K562 (cell line): ENCODE measurements at regions not wholly inside any gene's neighbourhood (a gene's known extent, or its start where the extent isn't known, plus 50 kb on each side); places are given as distances from the start of the nearest gene placed in this dataset.

ENCODE experiments used
- ATAC-seq: fragments of 200-7000 bp; cut with Tn5 transposase; 3 replicates; pipeline ENCODE4 v1.9.1; 2020; ENCODE audit warnings: moderate library complexity
- BruUV-seq: library from RNA; stranded (reverse); fragments of 400-500 nt; replicated peaks from 2 replicates; lab custom pipeline; 2021; lab: Mats Ljungman, UMichigan
- CTCF ChIA-PET: fragments of 300-600 bp; formaldehyde crosslinking; extraction: SDS; loops from one replicate; lab custom pipeline; 2021; ENCODE audit warnings: low intra/inter-chr PET ratio; lab: Yijun Ruan, JAX
- POLR2A ChIA-PET: fragments of 300-600, 350-650 bp; sonication (Branson Sonifier 250); formaldehyde crosslinking; extraction: SDS; loops from one replicate; lab custom pipeline; 2021; ENCODE audit warnings: antibody characterized with exemption, inconsistent platforms; lab: Yijun Ruan, JAX
- DNase-seq, 4 experiments: peaks; one replicate each; pipeline versions ENCODE4 v3.0.0 to v3.0.0-alpha.2; 2011 to 2018; ENCODE audit warnings: low spot score in 3 of 4, mixed read lengths in 3 of 4; ENCODE audit errors: extremely low read depth in 1 of 4
- FAIRE-seq: peaks from 2 replicates; lab custom pipeline; 2011; peaks lifted over from hg19 to GRCh38; lab: Jason Lieb, UNC
- H2AFZ ChIP-seq: 2 replicates; pipeline ENCODE4 v1.6.0; 2011; ENCODE audit warnings: low read depth, low read length, control low read depth, inconsistent platforms
- H3K27ac ChIP-seq: fragments of 200-600 bp; 3 replicates; pipeline ENCODE4 v1.8.0; 2011; ENCODE audit warnings: low read depth, mild to moderate bottlenecking, control low read depth, inconsistent platforms, low read length, moderate library complexity, mixed read lengths; ENCODE audit errors: extremely low read depth
- H3K27me3 ChIP-seq, 2 experiments: fragments of 300-600 bp in 1 of 2; 2 replicates in 1 of 2; 3 replicates in 1 of 2; pipeline versions ENCODE4 v1.6.0 to v1.8.0; 2011; ENCODE audit warnings: inconsistent platforms in 2 of 2, low read length in 2 of 2, mild to moderate bottlenecking in 1 of 2, mixed read lengths in 1 of 2, moderate library complexity in 1 of 2; ENCODE audit not compliant: control insufficient read depth in 2 of 2, insufficient read depth in 2 of 2
- H3K36me3 ChIP-seq: fragments of 300-600 bp; 3 replicates; pipeline ENCODE4 v1.8.0; 2011; ENCODE audit warnings: mild to moderate bottlenecking, low read length, inconsistent platforms; ENCODE audit not compliant: control insufficient read depth, insufficient read depth
- H3K4me1 ChIP-seq, 2 experiments: fragments of 200-600 bp in 1 of 2; replicated peaks in 1 of 2; 2 replicates in 1 of 2; 3 replicates in 1 of 2; pipeline versions ENCODE4 v1.5.1 to v1.8.0; 2011; ENCODE audit warnings: inconsistent platforms in 2 of 2, low read length in 2 of 2, mild to moderate bottlenecking in 1 of 2, mixed read lengths in 1 of 2, moderate library complexity in 1 of 2; ENCODE audit not compliant: control insufficient read depth in 2 of 2, insufficient read depth in 2 of 2
- H3K4me2 ChIP-seq: 2 replicates; pipeline ENCODE4 v1.6.1; 2011; ENCODE audit warnings: low read length, control low read depth, inconsistent platforms, mixed read lengths; ENCODE audit not compliant: insufficient read depth
- H3K4me3 ChIP-seq: fragments of 200-600 bp; sonication (generic), shearing (Covaris generic); 2 replicates; pipeline ENCODE4 v1.5.1; 2016; ENCODE audit warnings: control low read depth, inconsistent platforms
- H3K79me2 ChIP-seq: fragments of 200-600 bp; 3 replicates; pipeline ENCODE4 v1.8.0; 2011; ENCODE audit warnings: low read length, inconsistent platforms; ENCODE audit not compliant: control insufficient read depth, insufficient read depth
- H3K9ac ChIP-seq, 2 experiments: 2 replicates each; pipeline versions ENCODE4 v1.6.0 to v1.6.1; 2011; ENCODE audit warnings: low read depth in 2 of 2, low read length in 2 of 2, control low read depth in 1 of 2, inconsistent platforms in 1 of 2, mild to moderate bottlenecking in 1 of 2, mixed read lengths in 1 of 2; ENCODE audit not compliant: insufficient read depth in 1 of 2
- H3K9me1 ChIP-seq: one replicate; pipeline ENCODE4 v1.6.0; 2011; ENCODE audit warnings: inconsistent platforms, mild to moderate bottlenecking, low read length, moderate library complexity; ENCODE audit not compliant: control insufficient read depth, insufficient read depth
- H3K9me3 ChIP-seq: replicated peaks from 2 replicates; pipeline ENCODE4 v1.5.1; 2011; ENCODE audit warnings: low read depth, low read length, inconsistent platforms; ENCODE audit not compliant: control insufficient read depth, insufficient read depth
- H4K20me1 ChIP-seq: replicated peaks from 2 replicates; pipeline ENCODE4 v1.6.1; 2011; ENCODE audit warnings: low read length, inconsistent platforms, mixed read lengths; ENCODE audit not compliant: control insufficient read depth, insufficient read depth
- ELK3 ChIP-seq: fragments of 450-650 bp; formaldehyde crosslinking; IDR thresholded peaks from 2 replicates; pipeline ENCODE4 v1.4.0; 2020; ENCODE audit warnings: mild to moderate bottlenecking
- ILK ChIP-seq: fragments of 450-650 bp; IDR thresholded peaks from 2 replicates; pipeline ENCODE4 v1.6.1; 2016; ENCODE audit warnings: missing genetic modification characterization, low read depth, mild to moderate bottlenecking, missing compliant biosample characterization, moderate library complexity, borderline replicate concordance
- IRF1 ChIP-seq: sonication (generic); formaldehyde crosslinking; IDR thresholded peaks from 2 replicates; pipeline ENCODE4 v1.8.0; 2022; ENCODE audit warnings: missing genetic modification reagents, mild to moderate bottlenecking, borderline replicate concordance
- MEF2A ChIP-seq: IDR thresholded peaks from 2 replicates; pipeline ENCODE4 v1.6.1; 2011; ENCODE audit warnings: low read depth, mild to moderate bottlenecking, low read length, moderate library complexity; ENCODE audit not compliant: control insufficient read depth
- MIER1 ChIP-seq: fragments of 450-650 bp; IDR thresholded peaks from 2 replicates; pipeline ENCODE4 v1.6.1; 2016; ENCODE audit warnings: antibody characterized with exemption, mild to moderate bottlenecking, low read depth
- MYNN ChIP-seq, 2 experiments: sonication (generic); formaldehyde crosslinking in 1 of 2; IDR thresholded peaks; 2 replicates each; pipeline versions ENCODE4 v1.5.0 to v1.6.1; 2016 to 2020; ENCODE audit warnings: antibody characterized with exemption in 1 of 2, missing genetic modification reagents in 1 of 2
- NFXL1 ChIP-seq: fragments of 450-650 bp; formaldehyde crosslinking; IDR thresholded peaks from 2 replicates; pipeline ENCODE4 v1.4.0; 2021; ENCODE audit warnings: mild to moderate bottlenecking
- NR2F6 ChIP-seq: fragments of 450-650 bp; formaldehyde crosslinking; IDR thresholded peaks from 2 replicates; pipeline ENCODE4 v1.4.0; 2020; ENCODE audit warnings: mild to moderate bottlenecking
- NR3C1 ChIP-seq: sonication (generic); formaldehyde crosslinking; IDR thresholded peaks from 2 replicates; pipeline ENCODE4 v1.8.1; 2022; ENCODE audit warnings: missing genetic modification reagents
- PCBP2 ChIP-seq: fragments of 200-400 bp; formaldehyde crosslinking; IDR thresholded peaks from 2 replicates; pipeline ENCODE4 v1.6.1; 2018; ENCODE audit warnings: low read length, low read depth, mild to moderate bottlenecking, moderate library complexity; ENCODE audit not compliant: poor library complexity, severe bottlenecking
- POLR3G ChIP-seq: IDR thresholded peaks from 2 replicates; pipeline ENCODE4 v1.6.1; 2011; ENCODE audit not compliant: insufficient read length, insufficient replicate concordance; ENCODE audit errors: extremely low read depth
- PRMT5 ChIP-seq: sonication (generic); formaldehyde crosslinking; IDR thresholded peaks from 2 replicates; pipeline ENCODE4 v1.5.0; 2020; ENCODE audit warnings: missing genetic modification reagents
- PTBP1 ChIP-seq: fragments of 200-400 bp; formaldehyde crosslinking; IDR thresholded peaks from 2 replicates; pipeline ENCODE4 v1.6.1; 2017; ENCODE audit warnings: low read depth, low read length
- RBM17 ChIP-seq: fragments of 200-400 bp; formaldehyde crosslinking; IDR thresholded peaks from 2 replicates; pipeline ENCODE4 v1.6.1; 2017; ENCODE audit warnings: low read depth, mild to moderate bottlenecking, low read length, borderline replicate concordance
- RFX5 ChIP-seq: IDR thresholded peaks from 2 replicates; pipeline ENCODE4 v1.6.1; 2011; ENCODE audit warnings: low read depth, mild to moderate bottlenecking, improper control_type of control experiment, low read length
- STAT6 ChIP-seq: sonication (generic); formaldehyde crosslinking; IDR thresholded peaks from 2 replicates; pipeline ENCODE4 v1.8.1; 2023; ENCODE audit warnings: mild to moderate bottlenecking, missing genetic modification reagents
- SUPT5H ChIP-seq: fragments of 450-650 bp; IDR thresholded peaks from 2 replicates; pipeline ENCODE4 v1.6.1; 2016
- TCF3 ChIP-seq: sonication (generic); formaldehyde crosslinking; IDR thresholded peaks from 2 replicates; pipeline ENCODE4 v1.4.0; 2020; ENCODE audit warnings: mild to moderate bottlenecking, missing genetic modification reagents
- ZBTB7A ChIP-seq: IDR thresholded peaks from 2 replicates; pipeline ENCODE4 v1.6.1; 2011; ENCODE audit warnings: low read depth, mild to moderate bottlenecking, low read length, moderate library complexity, borderline replicate concordance; ENCODE audit not compliant: control insufficient read depth
- ZNF764 ChIP-seq: fragments of 250-450 bp; sonication (Bioruptor Pico); IDR thresholded peaks from 2 replicates; pipeline ENCODE4 v1.4.0; 2020; ENCODE audit warnings: low read depth, mild to moderate bottlenecking, moderate library complexity
- WGBS: fragments of 100-300 bp; shearing (Covaris generic); methylation state at CpG from one replicate; pipeline ENCODE4 v1.1.6; 2016; ENCODE audit warnings: low coverage, mixed read lengths; ENCODE audit not compliant: insufficient coverage; ENCODE audit errors: missing lambda C conversion rate; 5-methylcytosine and 5-hydroxymethylcytosine counted together
- in situ Hi-C: fragments of 300-500 bp; cut with MboI; formaldehyde crosslinking; loops from 4 replicates; pipeline ENCODE4 v1.15.0; 2018; ENCODE audit warnings: inconsistent platforms, mixed read lengths
- intact Hi-C: fragments of 100-400 bp; cut with micrococcal nuclease; formaldehyde crosslinking; loops from 2 replicates; pipeline ENCODE4 v1.14.2; 2022

GRCh38 chrX:131910586-131910985, 112.5 kb upstream of the STK26 start (continued):
- TF ChIP-seq MEF2A (no peak), PTBP1 (no peak), ELK3 (no peak), RFX5 (no peak), ZNF764 (no peak), STAT6 (CRISPR knock-in tag) (no peak), NR2F6 (CRISPR knock-in tag) (no peak), PRMT5 (CRISPR knock-in tag) (no peak), NFXL1 (CRISPR knock-in tag) (no peak)
- TF ChIP-seq, all 486 proteins: peak for 0

- in situ Hi-C loops: no loop called here
- Histone ChIP-seq H3K9me1 (no peaks in the 10 kb centered on the region), H3K79me2 (no peaks in the 10 kb centered on the region), H3K9ac (no peak overlapping the region), H3K4me2 (no peak overlapping the region), H3K27ac (no peak overlapping the region), H4K20me1 (no peaks in the 10 kb centered on the region)
- POLR2A ChIA-PET: no interaction called here
- TF ChIP-seq IRF1 (CRISPR knock-in tag): no peak
- no peak for TF ChIP-seq POLR3G
- no peak for TF ChIP-seq PCBP2
- TF ChIP-seq SUPT5H: no peak
- no peak for TF ChIP-seq NR3C1 (CRISPR knock-in tag)
- TF ChIP-seq RBM17: no peak
- TF ChIP-seq ZBTB7A: no peak
- TF ChIP-seq MIER1: no peak
- TF ChIP-seq MYNN (IDR thresholded peaks at IDR 0.05): no peak
- no peak for TF ChIP-seq MYNN (CRISPR knock-in tag; IDR thresholded peaks at IDR 0.05)
- no peak for TF ChIP-seq TCF3
- no peak for TF ChIP-seq ILK
- TF ChIP-seq, all 486 proteins: peak for 0
- no peak for ATAC-seq
- intact Hi-C loops: no loop called here
- no TSS peak for BruUV-seq
- Histone ChIP-seq H3K4me1 (peaks cover 5 to 12% of the 10 kb centered on the region in 2 experiments; a peak in 3 of 5 replicates), H3K36me3 (no peaks in the 10 kb centered on the region), H3K9me3 (no peaks in the 10 kb centered on the region), H3K4me3 (no peak overlapping the region), H2AFZ (no peak overlapping the region), H3K27me3 (no peaks in the 10 kb centered on the region)
- 68% methylated on average over 3 of the region's 3 CpGs for WGBS
- FAIRE-seq: no peak
- CTCF ChIA-PET: no interaction called here
- no peak for DNase-seq
Measured at GRCh38 chrX:131915488-131915887, 107.6 kb upstream of the STK26 start.
